CD8-positive, alpha-beta memory T cell (primary cell): ENCODE measurements at regions not wholly inside any gene's neighbourhood (a gene's known extent, or its start where the extent isn't known, plus 50 kb on each side); places are given as distances from the start of the nearest gene placed in this dataset.

Experiments
- CTCF ChIA-PET: fragments of 350-600 bp; sonication (Branson Sonifier 250); formaldehyde crosslinking; loops from one replicate; lab custom pipeline; 2021; ENCODE audit warnings: antibody characterized with exemption; lab: Charles Lee
- POLR2A ChIA-PET: fragments of 350-600 bp; sonication (Branson Sonifier 250); formaldehyde crosslinking; loops from one replicate; lab custom pipeline; 2021; ENCODE audit warnings: antibody characterized with exemption; lab: Charles Lee
- DNase-seq, 5 donors: peaks; one replicate each; pipeline versions ENCODE4 v3.0.0 to v3.0.0-alpha.2; 2020 to 2022; ENCODE audit warnings: mixed read lengths in 1 of 5
- H3K27ac ChIP-seq: one replicate; pipeline ENCODE4 v1.7.0; 2013; ENCODE audit warnings: low read depth, mild to moderate bottlenecking, low read length, moderate library complexity
- H3K27me3 ChIP-seq: 2 replicates; pipeline ENCODE4 v1.7.0; 2013; ENCODE audit warnings: low read length, mild to moderate bottlenecking; ENCODE audit not compliant: insufficient read depth, poor library complexity, severe bottlenecking
- H3K36me3 ChIP-seq: 2 replicates; pipeline ENCODE4 v1.7.0; 2013; ENCODE audit warnings: mild to moderate bottlenecking, low read length, moderate library complexity; ENCODE audit not compliant: insufficient read depth
- H3K4me1 ChIP-seq: 2 replicates; pipeline ENCODE4 v1.7.0; 2013; ENCODE audit warnings: mild to moderate bottlenecking, low read length, moderate library complexity; ENCODE audit not compliant: insufficient read depth
- H3K4me3 ChIP-seq: 2 replicates; pipeline ENCODE4 v1.7.0; 2013; ENCODE audit warnings: mild to moderate bottlenecking, low read length
- H3K9me3 ChIP-seq: 2 replicates; pipeline ENCODE4 v1.7.0; 2013; ENCODE audit warnings: mild to moderate bottlenecking, low read length
- H3K27ac Mint-ChIP-seq, 8 donors: one replicate each; pipeline ENCODE4 v1.8.0; 2020 to 2021; ENCODE audit warnings: mixed read lengths in 8 of 8, mild to moderate bottlenecking in 6 of 8, inconsistent platforms in 3 of 8, moderate library complexity in 3 of 8
- H3K27me3 Mint-ChIP-seq, 2 donors: one replicate each; pipeline ENCODE4 v1.8.0; 2020 to 2021; ENCODE audit warnings: mixed read lengths in 2 of 2, mild to moderate bottlenecking in 1 of 2, moderate library complexity in 1 of 2
- H3K36me3 Mint-ChIP-seq, 3 donors: one replicate each; pipeline ENCODE4 v1.8.0; 2020 to 2021; ENCODE audit warnings: mixed read lengths in 3 of 3, inconsistent platforms in 1 of 3, mild to moderate bottlenecking in 1 of 3
- H3K4me1 Mint-ChIP-seq, 3 donors: one replicate each; pipeline ENCODE4 v1.8.0; 2020 to 2021; ENCODE audit warnings: mixed read lengths in 3 of 3, inconsistent platforms in 1 of 3, mild to moderate bottlenecking in 1 of 3
- H3K4me3 Mint-ChIP-seq, 7 donors: one replicate each; pipeline ENCODE4 v1.8.0; 2020 to 2021; ENCODE audit warnings: mixed read lengths in 7 of 7, mild to moderate bottlenecking in 6 of 7, moderate library complexity in 4 of 7, inconsistent platforms in 2 of 7
- H3K9me3 Mint-ChIP-seq, 5 donors: one replicate each; pipeline ENCODE4 v1.8.0; 2020 to 2022; ENCODE audit warnings: mixed read lengths in 5 of 5, mild to moderate bottlenecking in 3 of 5, moderate library complexity in 2 of 5, inconsistent platforms in 1 of 5

- no peaks in the 10 kb centered on the region for H3K4me1 Mint-ChIP-seq
- no peaks in the 10 kb centered on the region for H3K27me3 ChIP-seq
- no peak overlapping the region for H3K4me3 ChIP-seq
- no peaks in the 10 kb centered on the region for H3K4me1 ChIP-seq
- peaks cover 6 to 19% of the 10 kb centered on the region in 2 donors for H3K27me3 Mint-ChIP-seq
- H3K4me3 Mint-ChIP-seq: no peak overlapping the region
- H3K36me3 Mint-ChIP-seq: no peaks in the 10 kb centered on the region
- H3K27ac Mint-ChIP-seq: no peak overlapping the region
- no peaks in the 10 kb centered on the region for H3K9me3 ChIP-seq
- CTCF ChIA-PET: no interaction called here
- peaks cover 0 to 4% (median 0%) of the 10 kb centered on the region in 5 donors for H3K9me3 Mint-ChIP-seq
- no peak overlapping the region for H3K27ac ChIP-seq
- no peak for DNase-seq
- no peaks in the 10 kb centered on the region for H3K36me3 ChIP-seq
- POLR2A ChIA-PET: no interaction called here
Observed at GRCh38 chr16:77636615-77637014, 85.7 kb upstream of the NUDT7 start.

DNA sequence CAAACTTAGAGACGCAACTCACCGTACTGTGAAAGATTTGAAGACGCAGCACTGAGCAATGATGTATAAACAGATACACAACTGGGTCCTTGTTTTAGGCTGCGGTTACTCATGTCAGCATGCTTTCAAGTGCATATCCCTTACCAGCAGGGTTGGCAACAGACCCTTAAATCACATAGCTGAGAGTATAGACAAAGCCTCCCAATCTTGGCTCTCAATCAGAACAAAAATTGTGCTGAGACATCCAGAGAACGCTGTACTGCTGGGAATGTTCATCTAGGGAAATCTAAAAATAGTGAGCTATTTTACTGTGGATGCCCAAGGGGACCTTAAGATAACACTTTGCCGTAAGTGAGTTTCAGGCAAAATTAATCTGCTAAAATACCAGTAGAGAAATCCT is 84.4 kb upstream of the NUDT7 start:
- no peaks in the 10 kb centered on the region for H3K36me3 ChIP-seq
- H3K27ac Mint-ChIP-seq: no peak overlapping the region
- H3K9me3 ChIP-seq: no peaks in the 10 kb centered on the region
- H3K4me1 Mint-ChIP-seq: no peaks in the 10 kb centered on the region
- POLR2A ChIA-PET: no interaction called here
- no peak overlapping the region for H3K4me3 ChIP-seq
- H3K27ac ChIP-seq: no peak overlapping the region
- no peak overlapping the region for H3K4me3 Mint-ChIP-seq
- no peaks in the 10 kb centered on the region for H3K4me1 ChIP-seq
- H3K9me3 Mint-ChIP-seq: peaks cover 0 to 3% (median 0%) of the 10 kb centered on the region in 5 donors
- H3K27me3 Mint-ChIP-seq: peaks cover 9 to 23% of the 10 kb centered on the region in 2 donors
- no peaks in the 10 kb centered on the region for H3K36me3 Mint-ChIP-seq
- CTCF ChIA-PET: no interaction called here
- DNase-seq: no peak
- H3K27me3 ChIP-seq: no peaks in the 10 kb centered on the region

DNA sequence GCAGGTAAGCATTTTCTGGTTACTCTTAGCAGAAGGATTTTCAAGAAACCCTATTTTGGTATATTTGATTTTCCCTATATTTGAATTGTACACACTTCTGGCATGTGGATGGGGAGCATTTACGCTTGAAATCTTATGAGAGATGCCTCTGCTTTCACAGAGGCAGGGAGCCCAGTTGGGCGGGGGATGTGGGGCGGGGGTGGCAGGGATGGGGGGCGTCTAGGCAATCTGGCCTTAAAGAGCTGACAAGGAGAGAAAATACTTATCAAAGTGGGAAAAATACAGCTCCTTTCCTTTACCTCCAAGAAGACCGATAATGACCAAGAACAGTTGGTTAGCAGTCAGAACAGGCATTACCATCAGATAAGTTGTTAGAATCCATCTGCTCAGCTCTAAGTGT is 79.1 kb upstream of the NUDT7 start:
- Mint-ChIP-seq H3K4me3 (no peak overlapping the region), H3K9me3 (peaks cover 0 to 2% (median 0%) of the 10 kb centered on the region in 5 donors), H3K36me3 (no peaks in the 10 kb centered on the region), H3K27me3 (peaks cover 6 to 24% of the 10 kb centered on the region in 2 donors), H3K4me1 (no peaks in the 10 kb centered on the region), H3K27ac (no peak overlapping the region)
- Histone ChIP-seq H3K9me3 (no peaks in the 10 kb centered on the region), H3K4me1 (no peaks in the 10 kb centered on the region), H3K27ac (no peak overlapping the region), H3K4me3 (no peak overlapping the region), H3K27me3 (no peaks in the 10 kb centered on the region), H3K36me3 (no peaks in the 10 kb centered on the region)
- ChIA-PET POLR2A (no interaction called here), CTCF (interaction anchor here (1.0 kb wide), 1 partner anchor 34 kb away, joined by 3 read pairs; no protein-coding TSS in a partner anchor)
- no peak for DNase-seq

DNA sequence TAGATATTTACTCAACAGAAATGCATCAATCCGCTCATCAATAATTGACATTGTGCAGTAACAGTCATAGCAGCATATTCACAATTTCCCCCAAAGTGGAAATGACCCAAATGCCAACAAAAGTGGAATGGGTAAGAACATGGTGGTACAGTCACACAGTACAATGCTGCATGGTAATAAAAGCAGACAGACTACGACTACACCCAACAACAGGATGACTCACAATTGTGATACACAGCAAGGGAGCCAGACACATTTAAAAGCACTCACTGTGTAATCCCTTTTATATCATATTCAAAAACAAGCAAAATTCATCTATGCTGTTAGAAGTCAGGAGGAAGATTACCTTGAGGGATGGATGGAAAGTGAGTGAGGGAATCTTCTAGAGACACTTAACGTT is 76.5 kb upstream of the NUDT7 start:
- no peak for DNase-seq
- Histone ChIP-seq H3K4me1 (no peaks in the 10 kb centered on the region), H3K27me3 (no peaks in the 10 kb centered on the region), H3K4me3 (no peak overlapping the region), H3K36me3 (no peaks in the 10 kb centered on the region), H3K27ac (no peak overlapping the region), H3K9me3 (no peaks in the 10 kb centered on the region)
- no peaks in the 10 kb centered on the region for H3K36me3 Mint-ChIP-seq
- no peaks in the 10 kb centered on the region for H3K4me1 Mint-ChIP-seq
- peaks cover 3 to 11% of the 10 kb centered on the region in 2 donors for H3K27me3 Mint-ChIP-seq
- ChIA-PET POLR2A (no interaction called here), CTCF (no interaction called here)
- peaks cover 0 to 2% (median 0%) of the 10 kb centered on the region in 5 donors for H3K9me3 Mint-ChIP-seq
- no peak overlapping the region for H3K4me3 Mint-ChIP-seq
- no peak overlapping the region for H3K27ac Mint-ChIP-seq

DNA sequence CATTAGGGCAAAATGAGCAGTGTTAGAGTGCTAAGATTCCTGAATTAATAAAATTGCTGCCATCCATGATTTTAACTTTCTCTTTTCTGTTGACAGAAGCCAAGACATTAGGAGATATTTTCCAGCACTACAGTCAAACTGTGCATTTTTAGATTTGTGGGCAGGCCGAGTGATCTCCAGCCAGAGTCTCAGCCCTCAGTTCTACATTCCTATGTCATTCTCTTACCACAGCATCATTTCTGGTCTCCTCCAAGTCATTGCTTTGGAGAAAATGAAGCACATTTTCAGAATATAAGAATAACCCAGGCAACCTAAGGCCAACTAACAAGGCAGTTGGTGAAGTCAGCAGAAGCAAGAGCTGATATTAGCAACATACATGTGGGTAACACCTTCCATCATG is 74.6 kb upstream of the NUDT7 start:
- no peak overlapping the region for H3K27ac Mint-ChIP-seq
- no peak overlapping the region for H3K4me3 ChIP-seq
- H3K27ac ChIP-seq: no peak overlapping the region
- POLR2A ChIA-PET: no interaction called here
- H3K27me3 Mint-ChIP-seq: peaks cover 0 to 15% of the 10 kb centered on the region in 2 donors
- H3K4me1 Mint-ChIP-seq: no peaks in the 10 kb centered on the region
- no peaks in the 10 kb centered on the region for H3K9me3 Mint-ChIP-seq
- H3K36me3 Mint-ChIP-seq: no peaks in the 10 kb centered on the region
- H3K4me1 ChIP-seq: no peaks in the 10 kb centered on the region
- no peak overlapping the region for H3K4me3 Mint-ChIP-seq
- no peaks in the 10 kb centered on the region for H3K36me3 ChIP-seq
- DNase-seq: no peak
- CTCF ChIA-PET: no interaction called here
- no peaks in the 10 kb centered on the region for H3K27me3 ChIP-seq
- no peaks in the 10 kb centered on the region for H3K9me3 ChIP-seq

DNA sequence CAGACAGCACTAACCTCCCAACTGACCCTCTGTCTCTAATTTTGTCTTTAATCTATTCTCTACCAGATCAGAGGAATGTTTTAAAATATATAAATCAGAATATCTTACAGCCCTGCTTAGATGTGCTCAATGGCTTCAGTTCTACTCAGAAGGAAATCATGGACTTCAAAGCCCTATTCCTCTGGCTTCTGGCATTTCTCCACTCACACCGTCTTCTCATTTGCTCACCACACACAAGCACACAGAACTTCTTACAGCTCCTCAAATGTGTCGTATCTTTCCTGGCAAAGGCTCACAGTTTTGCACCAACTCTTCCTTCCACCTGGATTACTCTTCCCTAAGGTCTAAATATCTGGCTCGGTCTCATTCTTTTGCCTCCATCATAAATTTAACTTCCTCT is 71.6 kb upstream of the NUDT7 start:
- Mint-ChIP-seq H3K4me1 (no peaks in the 10 kb centered on the region), H3K36me3 (no peaks in the 10 kb centered on the region), H3K9me3 (no peaks in the 10 kb centered on the region), H3K27me3 (peaks cover 0 to 8% of the 10 kb centered on the region in 2 donors), H3K4me3 (no peak overlapping the region), H3K27ac (no peak overlapping the region)
- POLR2A ChIA-PET: no interaction called here
- H3K4me1 ChIP-seq: no peaks in the 10 kb centered on the region
- CTCF ChIA-PET: no interaction called here
- H3K36me3 ChIP-seq: no peaks in the 10 kb centered on the region
- H3K27me3 ChIP-seq: no peaks in the 10 kb centered on the region
- no peaks in the 10 kb centered on the region for H3K9me3 ChIP-seq
- H3K4me3 ChIP-seq: no peak overlapping the region
- DNase-seq: no peak
- H3K27ac ChIP-seq: no peak overlapping the region

GRCh38 chr16:77652399-77652798 is 69.9 kb upstream of the NUDT7 start:
- Histone ChIP-seq H3K27ac (no peak overlapping the region), H3K27me3 (no peaks in the 10 kb centered on the region), H3K9me3 (no peaks in the 10 kb centered on the region), H3K4me1 (no peaks in the 10 kb centered on the region), H3K4me3 (no peak overlapping the region), H3K36me3 (no peaks in the 10 kb centered on the region)
- Mint-ChIP-seq H3K9me3 (peaks cover 0 to 2% (median 0%) of the 10 kb centered on the region in 5 donors), H3K27ac (no peak overlapping the region), H3K4me1 (no peaks in the 10 kb centered on the region), H3K4me3 (no peak overlapping the region), H3K36me3 (no peaks in the 10 kb centered on the region), H3K27me3 (peaks cover 0 to 8% of the 10 kb centered on the region in 2 donors)
- POLR2A ChIA-PET: no interaction called here
- DNase-seq: no peak
- CTCF ChIA-PET: no interaction called here

DNA sequence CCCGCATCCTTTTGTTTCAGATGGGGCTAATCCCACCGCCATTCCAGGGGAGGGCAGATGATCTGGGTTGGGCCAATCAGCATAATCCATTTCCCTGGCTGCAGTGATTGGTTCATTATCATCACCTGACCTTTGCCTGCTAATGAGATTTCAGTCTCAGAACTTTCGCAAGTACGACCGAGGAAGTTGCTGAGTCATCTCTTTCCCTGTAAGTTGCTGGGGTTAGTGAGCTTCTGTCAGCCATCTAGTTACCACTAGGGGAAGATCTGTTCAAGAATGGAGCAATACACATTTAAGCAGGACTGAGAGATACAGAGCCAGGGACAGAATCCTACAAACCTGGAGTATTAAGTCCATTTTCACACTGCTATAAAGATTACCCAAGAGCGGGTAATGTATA is 65.3 kb upstream of the NUDT7 start:
- Histone ChIP-seq H3K36me3 (no peaks in the 10 kb centered on the region), H3K4me1 (no peaks in the 10 kb centered on the region), H3K4me3 (no peak overlapping the region), H3K27ac (no peak overlapping the region), H3K9me3 (no peaks in the 10 kb centered on the region), H3K27me3 (no peaks in the 10 kb centered on the region)
- no peak for DNase-seq
- Mint-ChIP-seq H3K27me3 (peaks cover 0 to 23% of the 10 kb centered on the region in 2 donors), H3K9me3 (peaks cover 0 to 2% (median 0%) of the 10 kb centered on the region in 5 donors), H3K27ac (no peak overlapping the region), H3K36me3 (no peaks in the 10 kb centered on the region), H3K4me1 (no peaks in the 10 kb centered on the region), H3K4me3 (no peak overlapping the region)
- ChIA-PET POLR2A (no interaction called here), CTCF (no interaction called here)

- Histone ChIP-seq H3K9me3 (no peaks in the 10 kb centered on the region), H3K36me3 (no peaks in the 10 kb centered on the region), H3K27ac (no peak overlapping the region), H3K4me3 (no peak overlapping the region), H3K4me1 (no peaks in the 10 kb centered on the region), H3K27me3 (no peaks in the 10 kb centered on the region)
- Mint-ChIP-seq H3K9me3 (peaks cover 0 to 15% (median 2%) of the 10 kb centered on the region in 5 donors), H3K4me1 (no peaks in the 10 kb centered on the region), H3K4me3 (no peak overlapping the region), H3K27ac (no peak overlapping the region), H3K36me3 (no peaks in the 10 kb centered on the region), H3K27me3 (peaks cover 2 to 22% of the 10 kb centered on the region in 2 donors)
- POLR2A ChIA-PET: no interaction called here
- CTCF ChIA-PET: no interaction called here
- no peak for DNase-seq
Observed at GRCh38 chr16:77660311-77660710, 62.0 kb upstream of the NUDT7 start.
